HG03095 (cell line): ENCODE measurements at regions not wholly inside any gene's neighbourhood (a gene's known extent, or its start where the extent isn't known, plus 50 kb on each side); places are given as distances from the start of the nearest gene placed in this dataset.
"Not testable (repeated sequence)": the region's sequence is repeated elsewhere in the genome, so short reads cannot be mapped to it uniquely, and the experiment has no call there.

Experiments used
- ATAC-seq: cut with Tn5 transposase; IDR thresholded peaks from one replicate; pipeline ENCODE4 v1.9.1; 2021; ENCODE audit warnings: moderate library complexity; ENCODE audit not compliant: unreplicated experiment

GRCh38 chr14:71355324-71356201 lies 448.3 kb downstream of the PCNX1 start:
- ATAC-seq: no peak

DNA sequence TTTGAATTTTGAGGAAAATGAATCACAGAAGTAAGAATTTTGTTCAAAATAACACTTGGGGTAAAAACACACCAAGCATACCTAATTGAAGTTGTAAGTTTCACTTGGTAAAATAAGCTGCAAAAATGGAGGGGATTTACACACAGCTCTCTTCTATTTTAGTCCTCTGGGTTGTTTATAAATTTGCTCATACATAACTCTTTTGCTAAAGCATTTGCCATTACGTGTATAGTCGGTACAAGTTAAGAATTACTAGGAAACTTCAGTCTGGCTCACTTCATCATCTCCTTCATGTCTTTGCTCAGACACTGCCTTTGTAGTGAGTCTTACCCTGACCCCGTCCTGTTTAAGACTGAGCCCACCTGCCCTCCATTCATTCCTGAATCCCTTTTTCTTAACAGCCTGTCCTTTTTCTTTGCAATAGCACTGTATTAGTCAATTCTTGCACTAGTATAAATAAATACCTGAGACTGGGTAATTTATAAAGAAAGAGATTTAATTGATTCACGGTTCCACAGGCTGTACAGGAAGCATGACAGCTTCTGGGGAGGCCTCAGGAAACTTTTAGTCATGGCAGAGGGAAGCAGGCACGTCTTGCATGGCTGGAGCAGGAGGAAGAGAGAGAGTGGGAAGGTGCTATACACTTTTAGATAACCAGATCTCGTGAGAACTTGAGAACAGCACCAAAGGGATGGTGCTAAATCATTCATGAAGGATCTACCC lies 451.1 kb downstream of the PCNX1 start:
- no peak for ATAC-seq

DNA sequence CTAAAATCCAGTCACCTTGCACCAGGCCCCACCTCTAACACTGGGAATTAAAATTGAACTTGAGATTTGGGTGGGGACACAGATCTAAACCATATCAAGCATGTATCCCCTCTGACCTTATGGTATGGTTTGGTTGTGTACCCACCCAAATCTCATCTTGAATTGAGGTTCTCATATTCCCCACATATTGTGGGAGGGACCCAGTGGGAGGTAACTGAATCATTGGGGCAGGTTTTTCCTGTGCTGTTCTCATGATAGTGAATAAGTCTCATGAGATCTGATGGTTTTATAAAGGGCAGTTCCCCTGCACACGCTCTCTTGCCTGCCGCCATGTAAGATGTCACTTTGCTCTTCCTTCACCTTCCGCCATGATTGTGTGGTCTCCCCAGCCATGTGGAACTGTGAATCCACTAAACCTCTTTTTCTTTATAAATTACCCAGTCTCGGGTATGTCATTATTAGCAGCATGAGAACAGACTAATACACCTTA lies 451.7 kb downstream of the PCNX1 start:
- not testable (repeated sequence) for ATAC-seq

- ATAC-seq: no peak
These were observed 452.6 kb downstream of the PCNX1 start for GRCh38 chr14:71359823-71360222.

DNA sequence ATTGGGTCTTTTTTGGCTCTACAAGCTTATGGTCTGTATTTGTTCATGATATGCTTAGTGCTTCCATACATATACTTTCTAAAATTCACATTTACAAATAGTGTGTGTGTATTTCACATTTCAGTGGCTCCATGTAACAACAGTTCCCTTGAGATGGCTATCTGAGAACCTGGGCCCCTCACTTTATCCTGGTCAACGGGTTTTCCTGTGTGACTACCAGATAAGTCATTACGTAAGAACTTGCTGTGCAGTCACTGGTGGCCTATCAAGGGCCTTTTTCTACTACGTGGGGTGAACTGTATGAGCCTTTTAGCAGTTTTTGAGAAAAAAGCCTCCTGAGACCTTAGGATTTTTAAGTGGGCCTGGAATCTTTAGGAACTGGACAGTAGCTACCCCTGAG lies 454.1 kb downstream of the PCNX1 start:
- no peak for ATAC-seq

DNA sequence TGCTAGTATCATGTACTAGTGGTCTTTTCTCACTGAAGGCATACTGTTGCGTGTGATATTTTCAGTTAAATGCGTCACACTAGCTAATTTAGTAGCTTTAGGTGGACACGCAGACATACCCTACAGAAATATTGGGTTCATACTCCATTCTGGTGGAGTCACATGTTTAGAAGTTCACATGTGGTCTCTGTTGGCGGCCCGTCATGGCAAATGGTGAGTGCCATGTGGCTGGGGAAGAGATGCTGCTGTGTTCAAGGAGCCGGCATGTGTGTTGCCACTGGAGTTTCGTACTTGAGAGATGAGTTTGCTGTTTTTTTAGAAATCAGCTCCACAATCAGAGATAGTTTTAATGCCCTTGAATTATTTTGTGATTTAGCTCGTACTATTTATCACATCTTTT lies 454.6 kb downstream of the PCNX1 start:
- no peak for ATAC-seq

- no peak for ATAC-seq
These were observed 455.0 kb downstream of the PCNX1 start for GRCh38 chr14:71362282-71362681.

DNA sequence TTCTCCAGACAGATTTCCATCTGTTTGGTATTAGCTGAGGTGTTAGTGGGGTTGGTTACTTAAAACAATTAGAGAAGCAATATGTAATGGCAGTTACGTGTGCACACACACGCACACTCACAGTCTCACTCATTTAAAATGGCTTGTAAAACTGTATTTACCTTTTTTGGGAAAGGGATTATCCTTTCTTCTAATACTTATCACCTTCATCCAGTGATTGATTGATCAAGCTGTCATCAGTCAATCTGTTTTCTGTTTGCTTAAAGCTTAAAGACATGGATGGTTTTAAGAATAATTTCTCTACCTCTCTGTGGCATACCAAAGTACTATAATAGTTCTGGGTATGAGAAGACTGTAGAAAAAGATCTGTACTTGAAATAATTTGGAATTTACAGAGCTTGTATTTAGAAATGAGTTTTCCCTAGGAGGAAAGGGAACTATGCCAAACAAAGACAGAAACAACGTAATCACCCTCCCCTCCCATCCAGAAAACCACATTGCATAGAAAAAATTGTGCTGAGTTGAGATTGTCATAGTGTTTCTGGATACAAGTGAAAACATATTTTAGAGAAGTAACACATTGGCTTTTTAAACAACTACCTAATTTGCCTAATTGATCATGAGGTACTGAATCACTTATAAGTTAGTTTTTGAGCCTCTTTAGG lies 455.8 kb downstream of the PCNX1 start:
- peak; percentile 43 for ATAC-seq

GRCh38 chr14:71363946-71364925 lies 457.0 kb downstream of the PCNX1 start:
- ATAC-seq: no peak

DNA sequence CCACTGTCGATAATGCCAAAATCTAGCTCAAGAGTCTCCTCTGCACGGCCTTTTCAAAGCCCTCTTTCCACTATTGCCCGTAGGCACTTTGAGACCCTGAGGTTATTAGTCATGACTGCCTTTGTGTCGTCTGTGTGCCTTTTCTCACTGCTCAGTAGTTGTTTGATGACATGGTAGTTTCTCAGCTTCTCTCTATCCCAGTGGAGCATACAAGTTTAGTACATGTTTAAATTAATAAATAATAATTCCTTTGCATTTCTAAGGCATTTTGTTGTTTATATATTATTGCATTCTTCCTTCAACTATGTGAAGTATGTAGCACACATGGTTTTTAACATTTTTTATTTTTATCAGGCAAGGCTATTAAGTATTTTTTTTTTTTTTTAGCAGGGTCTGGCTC lies 458.1 kb downstream of the PCNX1 start:
- no peak for ATAC-seq

DNA sequence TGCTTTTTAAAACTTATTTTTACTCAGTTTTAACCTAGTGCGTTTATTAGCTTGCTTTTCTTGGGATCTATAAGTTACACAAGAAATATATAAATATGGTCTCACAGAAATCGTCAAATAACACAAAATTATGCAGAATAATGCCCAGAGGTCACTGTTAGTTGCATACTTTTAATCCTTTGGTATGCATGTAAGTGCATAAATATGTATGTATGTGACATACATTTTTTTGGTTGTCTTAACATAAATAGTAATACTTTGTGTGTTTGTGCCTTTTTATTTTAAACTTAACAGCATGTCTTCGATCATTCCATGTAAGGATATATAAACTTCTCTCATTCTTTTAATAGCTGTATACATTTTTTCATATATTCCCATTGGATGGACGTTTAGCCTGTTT lies 459.6 kb downstream of the PCNX1 start:
- ATAC-seq: no peak

DNA sequence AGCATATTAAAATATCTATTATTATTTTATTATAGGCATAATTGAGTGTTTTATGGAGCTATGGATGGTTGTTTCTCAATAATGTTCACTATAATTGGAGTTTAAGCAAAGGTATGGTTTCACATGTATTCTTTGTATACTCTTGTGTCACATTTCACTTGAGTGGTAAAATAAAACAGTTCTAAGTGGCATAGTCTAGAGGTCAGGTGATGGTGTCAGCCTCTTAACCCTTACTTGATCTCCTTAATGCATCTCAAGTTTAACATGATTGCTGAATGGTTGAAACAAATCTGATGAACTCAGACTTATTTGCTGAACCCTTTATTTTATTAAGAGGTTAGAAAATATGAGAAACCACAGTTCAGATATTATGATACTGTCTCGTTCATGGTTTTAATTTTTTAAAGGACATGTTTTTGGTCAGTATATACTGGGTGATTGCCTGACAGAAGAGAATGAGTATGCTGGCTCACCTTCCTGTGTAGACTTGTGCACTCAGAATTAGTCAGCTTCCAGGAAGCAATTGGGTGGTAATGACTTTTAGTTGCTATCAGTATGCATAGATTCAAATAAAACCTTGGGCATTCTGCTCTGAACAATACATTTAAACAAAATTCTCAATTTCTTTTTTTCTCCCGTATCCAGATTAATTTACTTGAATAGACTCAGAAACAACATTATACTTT lies 464.6 kb downstream of the PCNX1 start:
- no peak for ATAC-seq

GRCh38 chr14:71372411-71372838 lies 465.2 kb downstream of the PCNX1 start:
- no peak for ATAC-seq

GRCh38 chr14:71373773-71374172 lies 466.5 kb downstream of the PCNX1 start:
- no peak for ATAC-seq

- ATAC-seq: no peak
These were observed 467.7 kb downstream of the PCNX1 start for GRCh38 chr14:71374989-71375388.

- no peak for ATAC-seq
These were observed 469.8 kb downstream of the PCNX1 start for GRCh38 chr14:71377099-71377498.

- ATAC-seq: no peak
These were observed 473.0 kb downstream of the PCNX1 start for GRCh38 chr14:71380271-71380670.

GRCh38 chr14:71381814-71382213 lies 474.6 kb downstream of the PCNX1 start:
- ATAC-seq: no peak

- no peak for ATAC-seq
These were observed 475.1 kb downstream of the PCNX1 start for GRCh38 chr14:71382315-71382714.

GRCh38 chr14:71383510-71383909 lies 476.3 kb downstream of the PCNX1 start:
- no peak for ATAC-seq
